ENCODE measurements at regions not wholly inside any gene's neighbourhood (a gene's known extent, or its start where the extent isn't known, plus 50 kb on each side); places are given as distances from the start of the nearest gene placed in this dataset.

DNA sequence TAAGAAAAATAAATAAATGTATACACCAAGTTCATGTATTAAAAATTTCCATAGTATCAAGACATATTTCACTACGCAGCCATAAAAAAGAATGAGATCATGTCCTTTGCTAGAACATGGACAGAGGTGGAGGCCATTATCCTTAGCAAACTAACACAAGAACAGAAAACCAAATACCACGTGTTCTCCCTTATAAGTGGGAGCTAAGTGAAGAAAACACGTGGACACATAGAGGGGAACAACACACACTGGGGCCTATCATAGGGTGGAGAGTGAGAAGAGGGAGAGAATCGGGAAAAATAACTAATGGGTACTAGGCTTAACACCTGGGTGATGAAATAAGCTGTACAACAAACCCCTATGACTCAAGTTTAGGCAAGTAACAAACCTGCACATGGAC, 552.4 kb upstream of the PBX1 start:
- CTCF ChIA-PET (ENCODE audit: unreplicated experiment), result no interaction called here
- BruUV-seq (replicated peaks), result no TSS peak

DNA sequence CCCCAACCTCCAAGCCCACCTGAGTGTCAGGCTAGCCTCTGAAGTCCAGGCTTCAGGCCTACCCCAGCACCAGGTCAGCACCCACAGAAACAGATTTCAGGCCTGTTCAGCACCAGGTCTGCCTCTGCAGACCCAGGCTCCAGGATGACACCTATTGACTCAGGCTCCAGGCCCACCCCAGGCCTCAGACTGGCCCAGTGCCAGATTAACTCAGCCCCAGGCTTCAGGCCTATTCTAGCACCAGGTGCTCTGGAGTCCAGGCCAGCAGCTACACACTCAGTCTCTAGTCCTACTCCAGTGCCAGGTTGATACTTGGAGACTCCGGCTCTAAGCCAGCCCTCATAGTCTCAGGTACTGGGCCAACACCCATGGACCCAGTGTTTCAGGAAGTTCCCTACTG, 541.7 kb upstream of the PBX1 start:
- H3K4me2 ChIP-seq (ENCODE audit: low read length), result no peak overlapping the region
- DNase-seq (ENCODE audit: low spot score), result no peak
- intact Hi-C loops (cut with micrococcal nuclease; ENCODE audit: unreplicated experiment), result no loop called here
- no peaks in the 10 kb centered on the region for H4K20me1 ChIP-seq (ENCODE audit: insufficient read depth, low read length)
- H3K79me2 ChIP-seq (ENCODE audit: insufficient read depth, low read depth, low read length), result no peaks in the 10 kb centered on the region
- BruUV-seq (replicated peaks), result no TSS peak
- POLR2A ChIA-PET, result interaction anchor here (0.6 kb wide), 1 partner anchor 101 kb away, joined by 6 read pairs; no protein-coding TSS in a partner anchor
- H3K4me1 ChIP-seq (ENCODE audit: insufficient read depth, low read length, poor library complexity, severe bottlenecking), result no peaks in the 10 kb centered on the region
- H3K27ac ChIP-seq (ENCODE audit: low read depth, low read length, poor library complexity, severe bottlenecking), result no peak overlapping the region
- no peak overlapping the region for H2AFZ ChIP-seq (ENCODE audit: low read length)
- H3K9me2 ChIP-seq (ENCODE audit: insufficient read depth, low read length), result no peaks in the 10 kb centered on the region
- H3K9me3 ChIP-seq (ENCODE audit: low read length), result no peaks in the 10 kb centered on the region
- no peak overlapping the region for H3K4me3 ChIP-seq (ENCODE audit: low read depth, low read length, poor library complexity, severe bottlenecking)
- CTCF ChIA-PET (ENCODE audit: unreplicated experiment), result no interaction called here
- TF ChIP-seq, protein P1, sequence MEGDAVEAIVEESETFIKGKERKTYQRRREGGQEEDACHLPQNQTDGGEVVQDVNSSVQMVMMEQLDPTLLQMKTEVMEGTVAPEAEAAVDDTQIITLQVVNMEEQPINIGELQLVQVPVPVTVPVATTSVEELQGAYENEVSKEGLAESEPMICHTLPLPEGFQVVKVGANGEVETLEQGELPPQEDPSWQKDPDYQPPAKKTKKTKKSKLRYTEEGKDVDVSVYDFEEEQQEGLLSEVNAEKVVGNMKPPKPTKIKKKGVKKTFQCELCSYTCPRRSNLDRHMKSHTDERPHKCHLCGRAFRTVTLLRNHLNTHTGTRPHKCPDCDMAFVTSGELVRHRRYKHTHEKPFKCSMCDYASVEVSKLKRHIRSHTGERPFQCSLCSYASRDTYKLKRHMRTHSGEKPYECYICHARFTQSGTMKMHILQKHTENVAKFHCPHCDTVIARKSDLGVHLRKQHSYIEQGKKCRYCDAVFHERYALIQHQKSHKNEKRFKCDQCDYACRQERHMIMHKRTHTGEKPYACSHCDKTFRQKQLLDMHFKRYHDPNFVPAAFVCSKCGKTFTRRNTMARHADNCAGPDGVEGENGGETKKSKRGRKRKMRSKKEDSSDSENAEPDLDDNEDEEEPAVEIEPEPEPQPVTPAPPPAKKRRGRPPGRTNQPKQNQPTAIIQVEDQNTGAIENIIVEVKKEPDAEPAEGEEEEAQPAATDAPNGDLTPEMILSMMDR (conservative IDR thresholded peaks at IDR 0.05; ENCODE audit: low read length), result no peak
- no peak for TF ChIP-seq EZH2phosphoT487 (IDR thresholded peaks at IDR 0.05; ENCODE audit: borderline replicate concordance, low read depth, low read length)
- no peaks in the 10 kb centered on the region for H3K36me3 ChIP-seq (ENCODE audit: insufficient read depth, low read length)

More for the DNA sequence above, 552.4 kb upstream of the PBX1 start:
- Histone ChIP-seq H3K36me3 (ENCODE audit: insufficient read depth, low read length) (no peaks in the 10 kb centered on the region), H3K4me1 (ENCODE audit: insufficient read depth, low read length, poor library complexity, severe bottlenecking) (no peaks in the 10 kb centered on the region), H3K27ac (ENCODE audit: low read depth, low read length, poor library complexity, severe bottlenecking) (no peak overlapping the region), H3K9me3 (ENCODE audit: low read length) (no peaks in the 10 kb centered on the region), H3K79me2 (ENCODE audit: insufficient read depth, low read depth, low read length) (no peaks in the 10 kb centered on the region), H2AFZ (ENCODE audit: low read length) (no peak overlapping the region), H3K4me3 (ENCODE audit: low read depth, low read length, poor library complexity, severe bottlenecking) (no peak overlapping the region), H3K9me2 (ENCODE audit: insufficient read depth, low read length) (no peaks in the 10 kb centered on the region), H4K20me1 (ENCODE audit: insufficient read depth, low read length) (no peaks in the 10 kb centered on the region), H3K4me2 (ENCODE audit: low read length) (no peak overlapping the region)
- TF ChIP-seq EZH2phosphoT487 (IDR thresholded peaks at IDR 0.05; ENCODE audit: borderline replicate concordance, low read depth, low read length), result no peak
- TF ChIP-seq, protein P1 (conservative IDR thresholded peaks at IDR 0.05; ENCODE audit: low read length), result no peak
- DNase-seq (ENCODE audit: low spot score), result no peak
- POLR2A ChIA-PET, result no interaction called here
- intact Hi-C loops (cut with micrococcal nuclease; ENCODE audit: unreplicated experiment), result no loop called here

DNA sequence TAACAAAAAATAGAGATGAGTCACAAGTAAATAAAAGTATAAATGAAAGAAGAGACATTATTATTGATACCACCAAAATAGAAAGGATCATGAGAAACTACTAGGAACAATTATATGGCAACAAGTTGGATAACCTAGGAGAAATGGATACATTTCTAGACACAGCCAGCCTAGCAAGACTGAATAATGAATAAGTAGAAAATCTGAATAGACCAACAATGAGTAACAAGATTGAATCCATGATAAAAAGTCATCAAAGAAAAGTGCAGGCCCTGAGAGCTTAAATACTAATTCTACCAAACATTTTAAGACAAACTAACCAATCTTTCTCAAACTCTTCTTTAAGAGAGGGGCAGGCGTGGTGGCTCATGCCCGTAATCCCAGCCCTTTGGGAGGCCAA, 538.6 kb upstream of the PBX1 start:
- Histone ChIP-seq H2AFZ (ENCODE audit: low read length) (no peak overlapping the region), H3K4me3 (ENCODE audit: low read depth, low read length, poor library complexity, severe bottlenecking) (no peak overlapping the region), H4K20me1 (ENCODE audit: insufficient read depth, low read length) (no peaks in the 10 kb centered on the region), H3K4me1 (ENCODE audit: insufficient read depth, low read length, poor library complexity, severe bottlenecking) (no peaks in the 10 kb centered on the region), H3K9me3 (ENCODE audit: low read length) (no peaks in the 10 kb centered on the region), H3K27ac (ENCODE audit: low read depth, low read length, poor library complexity, severe bottlenecking) (no peak overlapping the region), H3K4me2 (ENCODE audit: low read length) (no peak overlapping the region), H3K36me3 (ENCODE audit: insufficient read depth, low read length) (no peaks in the 10 kb centered on the region), H3K79me2 (ENCODE audit: insufficient read depth, low read depth, low read length) (no peaks in the 10 kb centered on the region), H3K9me2 (ENCODE audit: insufficient read depth, low read length) (no peaks in the 10 kb centered on the region)
- intact Hi-C loops (cut with micrococcal nuclease; ENCODE audit: unreplicated experiment), result no loop called here
- ChIA-PET POLR2A (interaction anchor here (0.6 to 0.7 kb wide), 2 partner anchors 122 to 463 kb away, joined by 3 to 4 read pairs; no protein-coding TSS in a partner anchor), CTCF (ENCODE audit: unreplicated experiment) (no interaction called here)
- no TSS peak for BruUV-seq (replicated peaks)
- TF ChIP-seq, protein P1 (conservative IDR thresholded peaks at IDR 0.05; ENCODE audit: low read length), result no peak
- no peak for TF ChIP-seq EZH2phosphoT487 (IDR thresholded peaks at IDR 0.05; ENCODE audit: borderline replicate concordance, low read depth, low read length)
- DNase-seq (ENCODE audit: low spot score), result no peak
